ENCODE measurements at regions not wholly inside any gene's neighbourhood (a gene's known extent, or its start where the extent isn't known, plus 50 kb on each side); places are given as distances from the start of the nearest gene placed in this dataset.

GRCh38 chr6:21740376-21741124, 147.0 kb downstream of the SOX4 start:
- Histone ChIP-seq H3K27ac (ENCODE audit: low read depth in 1 of 2, low read length in 1 of 2) (no peak overlapping the region), H3K9me3 (ENCODE audit: control insufficient read depth in 4 of 4, insufficient read depth in 3 of 4, low read length in 3 of 4) (no peaks in the 10 kb centered on the region), H3K9ac (ENCODE audit: insufficient read depth in 1 of 2, low read length in 2 of 2) (no peak overlapping the region), H3K4me3 (no peak overlapping the region), H3K27me3 (ENCODE audit: control insufficient read depth in 3 of 3, insufficient read depth in 3 of 3, low read length in 2 of 3) (no peaks in the 10 kb centered on the region), H3K4me1 (ENCODE audit: control insufficient read depth in 5 of 5, insufficient read depth in 5 of 5, low read length in 5 of 5) (peaks cover 2 to 53% (median 16%) of the 10 kb centered on the region in 5 donors), H3K36me3 (ENCODE audit: control insufficient read depth in 4 of 4, insufficient read depth in 4 of 4, low read length in 4 of 4) (no peaks in the 10 kb centered on the region)
- no peak for TF ChIP-seq CTCF (IDR thresholded peaks at IDR 0.05; ENCODE audit: control extremely low read depth, extremely low read depth)
- no peak for ATAC-seq (ENCODE audit: insufficient read depth, low FRiP score)
- peak in 2 of 3 donors; percentile 29 to 41 for DNase-seq
- WGBS, 2 donors = 62 to 85% methylated on average over 4 of the region's 4 CpGs

- whole genome bisulfite sequencing, 2 donors = 51 to 59% methylated on average over 6 of the region's 6 CpGs
- Histone ChIP-seq H3K9me3 (ENCODE audit: control insufficient read depth in 4 of 4, insufficient read depth in 3 of 4, low read length in 3 of 4) (no peaks in the 10 kb centered on the region), H3K27me3 (ENCODE audit: control insufficient read depth in 3 of 3, insufficient read depth in 3 of 3, low read length in 2 of 3) (no peaks in the 10 kb centered on the region), H3K27ac (ENCODE audit: low read depth in 1 of 2, low read length in 1 of 2) (no peak overlapping the region), H3K4me1 (ENCODE audit: control insufficient read depth in 5 of 5, insufficient read depth in 5 of 5, low read length in 5 of 5) (peaks cover 2 to 53% (median 16%) of the 10 kb centered on the region in 5 donors), H3K9ac (ENCODE audit: insufficient read depth in 1 of 2, low read length in 2 of 2) (peak overlapping the region in 1 of 2 donors; percentile 24), H3K36me3 (ENCODE audit: control insufficient read depth in 4 of 4, insufficient read depth in 4 of 4, low read length in 4 of 4) (no peaks in the 10 kb centered on the region), H3K4me3 (no peak overlapping the region)
- DNase-seq = peak in 2 of 3 donors; percentile 53 to 58
- no peak for TF ChIP-seq CTCF (IDR thresholded peaks at IDR 0.05; ENCODE audit: control extremely low read depth, extremely low read depth)
- ATAC-seq (ENCODE audit: insufficient read depth, low FRiP score) = no peak
These were observed 147.9 kb downstream of the SOX4 start for GRCh38 chr6:21741221-21742109.

GRCh38 chr6:21742238-21742660, 148.7 kb downstream of the SOX4 start:
- no peaks in the 10 kb centered on the region for H3K9me3 ChIP-seq (ENCODE audit: control insufficient read depth in 4 of 4, insufficient read depth in 3 of 4, low read length in 3 of 4)
- no peak for ATAC-seq (ENCODE audit: insufficient read depth, low FRiP score)
- H3K27ac ChIP-seq (ENCODE audit: low read depth in 1 of 2, low read length in 1 of 2) = no peak overlapping the region
- DNase-seq = peak in 2 of 3 donors; percentile 81 to 87
- no peak for TF ChIP-seq CTCF (IDR thresholded peaks at IDR 0.05; ENCODE audit: control extremely low read depth, extremely low read depth)
- no peaks in the 10 kb centered on the region for H3K36me3 ChIP-seq (ENCODE audit: control insufficient read depth in 4 of 4, insufficient read depth in 4 of 4, low read length in 4 of 4)
- H3K4me1 ChIP-seq (ENCODE audit: control insufficient read depth in 5 of 5, insufficient read depth in 5 of 5, low read length in 5 of 5) = peaks cover 2 to 53% (median 16%) of the 10 kb centered on the region in 5 donors
- peak overlapping the region in 1 of 2 donors; percentile 24 for H3K9ac ChIP-seq (ENCODE audit: insufficient read depth in 1 of 2, low read length in 2 of 2)
- no peak overlapping the region for H3K4me3 ChIP-seq
- WGBS, 2 donors = 53 to 54% methylated on average over 6 of the region's 6 CpGs
- no peaks in the 10 kb centered on the region for H3K27me3 ChIP-seq (ENCODE audit: control insufficient read depth in 3 of 3, insufficient read depth in 3 of 3, low read length in 2 of 3)

All from lung (tissue), 11 donors.